ENCODE measurements at regions not wholly inside any gene's neighbourhood (a gene's known extent, or its start where the extent isn't known, plus 50 kb on each side); places are given as distances from the start of the nearest gene placed in this dataset.

DNA sequence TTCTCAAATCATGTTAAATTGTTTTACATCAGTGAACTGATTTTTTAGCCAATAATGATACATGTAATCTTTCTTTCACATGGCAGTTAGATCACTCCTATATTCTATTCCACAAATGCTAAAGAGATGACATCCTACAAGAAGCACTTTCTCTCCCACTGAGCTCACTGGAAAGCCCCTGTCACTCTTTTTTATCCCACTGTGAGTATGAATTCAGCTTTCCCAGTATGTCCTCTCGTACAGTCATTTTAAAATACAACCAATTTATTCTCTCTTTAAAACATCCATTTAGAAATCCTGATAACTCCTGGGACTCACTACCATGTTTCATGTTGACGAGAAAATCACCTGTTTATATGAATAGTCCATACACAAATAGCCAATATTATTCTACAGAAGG, 599.9 kb downstream of the SEMA5A start:
- Histone ChIP-seq H3K9me3 (no peaks in the 10 kb centered on the region), H3K27ac (no peak overlapping the region), H3K4me3 (no peak overlapping the region), H3K27me3 (no peaks in the 10 kb centered on the region), H3K36me3 (no peaks in the 10 kb centered on the region), H3K4me1 (no peaks in the 10 kb centered on the region)
- no peak for DNase-seq
- in situ Hi-C loops (cut with MboI; ENCODE audit: low pct_ligation_motif_present in 1 of 4, low pct_unique_long_range_greater_than_20kb in 1 of 4, low sequenced_read_pairs in 3 of 4), result no loop called here
- intact Hi-C loops (cut with DNase I; ENCODE audit: low total_unique reads), result no loop called here
- TF ChIP-seq EP300 (IDR thresholded peaks at IDR 0.05; ENCODE audit: low read depth), result no peak
- 63 to 73% methylated on average over 2 of the region's 2 CpGs for WGBS, 2 donors (ENCODE audit: low coverage in 1 of 2)

GRCh38 chr5:8949908-8950307, 596.0 kb downstream of the SEMA5A start:
- intact Hi-C loops (cut with DNase I; ENCODE audit: low total_unique reads), result no loop called here
- Histone ChIP-seq H3K9me3 (no peaks in the 10 kb centered on the region), H3K27me3 (no peaks in the 10 kb centered on the region), H3K27ac (no peak overlapping the region), H3K4me1 (no peaks in the 10 kb centered on the region), H3K4me3 (no peak overlapping the region), H3K36me3 (no peaks in the 10 kb centered on the region)
- in situ Hi-C loops (cut with MboI; ENCODE audit: low pct_ligation_motif_present in 1 of 4, low pct_unique_long_range_greater_than_20kb in 1 of 4, low sequenced_read_pairs in 3 of 4), result no loop called here
- no peak for DNase-seq
- WGBS, 2 donors (ENCODE audit: low coverage in 1 of 2), result 69 to 85% methylated on average over 2 of the region's 2 CpGs
- TF ChIP-seq POLR2AphosphoS5 (IDR thresholded peaks at IDR 0.05) (no peak), POLR2A (IDR thresholded peaks at IDR 0.05) (no peak), EP300 (IDR thresholded peaks at IDR 0.05; ENCODE audit: low read depth) (no peak)
- TF ChIP-seq, protein P1, sequence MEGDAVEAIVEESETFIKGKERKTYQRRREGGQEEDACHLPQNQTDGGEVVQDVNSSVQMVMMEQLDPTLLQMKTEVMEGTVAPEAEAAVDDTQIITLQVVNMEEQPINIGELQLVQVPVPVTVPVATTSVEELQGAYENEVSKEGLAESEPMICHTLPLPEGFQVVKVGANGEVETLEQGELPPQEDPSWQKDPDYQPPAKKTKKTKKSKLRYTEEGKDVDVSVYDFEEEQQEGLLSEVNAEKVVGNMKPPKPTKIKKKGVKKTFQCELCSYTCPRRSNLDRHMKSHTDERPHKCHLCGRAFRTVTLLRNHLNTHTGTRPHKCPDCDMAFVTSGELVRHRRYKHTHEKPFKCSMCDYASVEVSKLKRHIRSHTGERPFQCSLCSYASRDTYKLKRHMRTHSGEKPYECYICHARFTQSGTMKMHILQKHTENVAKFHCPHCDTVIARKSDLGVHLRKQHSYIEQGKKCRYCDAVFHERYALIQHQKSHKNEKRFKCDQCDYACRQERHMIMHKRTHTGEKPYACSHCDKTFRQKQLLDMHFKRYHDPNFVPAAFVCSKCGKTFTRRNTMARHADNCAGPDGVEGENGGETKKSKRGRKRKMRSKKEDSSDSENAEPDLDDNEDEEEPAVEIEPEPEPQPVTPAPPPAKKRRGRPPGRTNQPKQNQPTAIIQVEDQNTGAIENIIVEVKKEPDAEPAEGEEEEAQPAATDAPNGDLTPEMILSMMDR (IDR thresholded peaks at IDR 0.05), result no peak

DNA sequence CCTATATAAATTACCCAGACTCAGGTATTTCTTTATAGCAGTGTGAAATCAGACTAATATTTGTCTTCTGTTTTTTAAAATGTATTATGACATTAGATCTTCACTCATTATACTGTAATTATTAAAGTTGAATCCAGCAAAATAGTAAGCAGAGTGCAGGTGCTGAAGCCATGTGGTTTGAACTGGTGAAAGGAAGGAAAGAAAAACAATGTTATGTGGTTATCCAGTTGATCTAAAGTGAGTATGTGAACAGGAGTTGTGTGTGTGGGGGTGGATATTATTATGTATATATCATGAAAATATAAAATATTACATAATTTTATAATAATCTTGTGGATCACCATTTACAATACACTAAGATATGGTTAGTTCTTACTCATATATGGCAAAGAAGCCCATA, 593.7 kb downstream of the SEMA5A start:
- no peaks in the 10 kb centered on the region for H3K9me3 ChIP-seq
- in situ Hi-C loops (cut with MboI; ENCODE audit: low pct_ligation_motif_present in 1 of 4, low pct_unique_long_range_greater_than_20kb in 1 of 4, low sequenced_read_pairs in 3 of 4), result no loop called here
- no peak overlapping the region for H3K4me3 ChIP-seq
- TF ChIP-seq POLR2A (IDR thresholded peaks at IDR 0.05) (no peak), EP300 (IDR thresholded peaks at IDR 0.05; ENCODE audit: low read depth) (no peak), POLR2AphosphoS5 (IDR thresholded peaks at IDR 0.05) (no peak)
- TF ChIP-seq, protein P1 (IDR thresholded peaks at IDR 0.05), result no peak
- H3K27me3 ChIP-seq, result no peaks in the 10 kb centered on the region
- H3K4me1 ChIP-seq, result no peaks in the 10 kb centered on the region
- H3K27ac ChIP-seq, result no peak overlapping the region
- intact Hi-C loops (cut with DNase I; ENCODE audit: low total_unique reads), result no loop called here
- no peaks in the 10 kb centered on the region for H3K36me3 ChIP-seq
- DNase-seq, result no peak

- H3K9me3 ChIP-seq, result no peaks in the 10 kb centered on the region
- H3K27ac ChIP-seq, result no peak overlapping the region
- no peaks in the 10 kb centered on the region for H3K27me3 ChIP-seq
- H3K4me3 ChIP-seq, result no peak overlapping the region
- intact Hi-C loops (cut with DNase I; ENCODE audit: low total_unique reads), result no loop called here
- 44 to 62% methylated on average over 1 of the region's 1 CpG for WGBS, 2 donors (ENCODE audit: low coverage in 1 of 2)
- DNase-seq, result no peak
- no peaks in the 10 kb centered on the region for H3K36me3 ChIP-seq
- no peaks in the 10 kb centered on the region for H3K4me1 ChIP-seq
- in situ Hi-C loops (cut with MboI; ENCODE audit: low pct_ligation_motif_present in 1 of 4, low pct_unique_long_range_greater_than_20kb in 1 of 4, low sequenced_read_pairs in 3 of 4), result no loop called here
- no peak for TF ChIP-seq EP300 (IDR thresholded peaks at IDR 0.05; ENCODE audit: low read depth)
- TF ChIP-seq, protein P1 (IDR thresholded peaks at IDR 0.05), result no peak
- no peak for TF ChIP-seq POLR2A (IDR thresholded peaks at IDR 0.05)
- TF ChIP-seq POLR2AphosphoS5 (IDR thresholded peaks at IDR 0.05), result no peak
These were observed 592.9 kb downstream of the SEMA5A start for GRCh38 chr5:8953016-8953415.

GRCh38 chr5:8953911-8954438, 591.9 kb downstream of the SEMA5A start:
- Histone ChIP-seq H3K9me3 (no peaks in the 10 kb centered on the region), H3K27ac (no peak overlapping the region), H3K4me1 (no peaks in the 10 kb centered on the region), H3K36me3 (no peaks in the 10 kb centered on the region), H3K27me3 (no peaks in the 10 kb centered on the region), H3K4me3 (no peak overlapping the region)
- in situ Hi-C loops (cut with MboI; ENCODE audit: low pct_ligation_motif_present in 1 of 4, low pct_unique_long_range_greater_than_20kb in 1 of 4, low sequenced_read_pairs in 3 of 4) (no loop called here), intact Hi-C loops (cut with DNase I; ENCODE audit: low total_unique reads) (no loop called here)
- no peak for TF ChIP-seq POLR2AphosphoS5 (IDR thresholded peaks at IDR 0.05)
- no peak for TF ChIP-seq POLR2A (IDR thresholded peaks at IDR 0.05)
- no peak for DNase-seq
- WGBS, 2 donors (ENCODE audit: low coverage in 1 of 2), result 38 to 92% methylated on average over 1 of the region's 1 CpG

Data from transverse colon (tissue), 4 donors.